Tibial nerve (tissue), 4 donors: ENCODE measurements at regions not wholly inside any gene's neighbourhood (a gene's known extent, or its start where the extent isn't known, plus 50 kb on each side); places are given as distances from the start of the nearest gene placed in this dataset.
"Not testable (repeated sequence)": the region's sequence is repeated elsewhere in the genome, so short reads cannot be mapped to it uniquely, and the experiment has no call there.

Source experiments
- DNase-seq, 2 donors: peaks; one replicate each; pipeline ENCODE4 v3.0.0-alpha.2; 2019; ENCODE audit warnings: low spot score in 2 of 2
- H3K27ac ChIP-seq, 4 donors: fragments of 200-600 bp; sonication (generic) in 3 of 4; one replicate each; pipeline ENCODE4 v1.5.1; 2017 to 2019; ENCODE audit warnings: mild to moderate bottlenecking in 1 of 4
- H3K27me3 ChIP-seq, 2 donors: fragments of 200-600 bp; sonication (generic) in 1 of 2; one replicate each; pipeline versions ENCODE4 v1.5.1 to v1.6.0; 2017 to 2019
- H3K36me3 ChIP-seq, 3 donors: fragments of 200-600 bp; sonication (generic); one replicate each; pipeline ENCODE4 v1.5.1; 2018 to 2019
- H3K4me1 ChIP-seq, 4 donors: fragments of 200-600 bp; sonication (generic) in 3 of 4; one replicate each; pipeline ENCODE4 v1.5.1; 2017 to 2019
- H3K4me3 ChIP-seq, 4 donors: fragments of 200-600 bp; sonication (generic) in 3 of 4; one replicate each; pipeline ENCODE4 v1.5.1; 2017 to 2019; ENCODE audit warnings: mild to moderate bottlenecking in 1 of 4, moderate library complexity in 1 of 4
- H3K9me3 ChIP-seq, 4 donors: fragments of 200-600 bp; sonication (generic) in 3 of 4; one replicate each; pipeline ENCODE4 v1.5.1; 2017 to 2019
- EP300 ChIP-seq, 2 donors: sonication (generic); formaldehyde crosslinking; IDR thresholded peaks; one replicate each; pipeline ENCODE4 v1.6.1; 2017; ENCODE audit warnings: antibody characterized with exemption in 2 of 2, mild to moderate bottlenecking in 1 of 2
- POLR2A ChIP-seq, 2 donors: fragments of 450-650 bp; IDR thresholded peaks; one replicate each; pipeline ENCODE4 v1.6.1; 2017; ENCODE audit warnings: antibody characterized with exemption in 2 of 2, mild to moderate bottlenecking in 2 of 2, moderate library complexity in 2 of 2
- WGBS, 2 donors: methylation state at CpG; one replicate each; pipeline ENCODE4 v1.1.5; 2018; 5-methylcytosine and 5-hydroxymethylcytosine counted together
- TF ChIP-seq, protein P1 (sequence below), 5 experiments: fragments of 200-600 bp in 3 of 5; fragments of 450-650 bp in 2 of 5; sonication (generic) in 3 of 5; IDR thresholded peaks; one replicate each; pipeline ENCODE4 v1.5.1; 2016 to 2019; ENCODE audit warnings: antibody characterized with exemption in 5 of 5, mild to moderate bottlenecking in 3 of 5, moderate library complexity in 2 of 5

GRCh38 chr12:13339091-13339490, 142.6 kb downstream of the EMP1 start:
- TF ChIP-seq, protein P1, sequence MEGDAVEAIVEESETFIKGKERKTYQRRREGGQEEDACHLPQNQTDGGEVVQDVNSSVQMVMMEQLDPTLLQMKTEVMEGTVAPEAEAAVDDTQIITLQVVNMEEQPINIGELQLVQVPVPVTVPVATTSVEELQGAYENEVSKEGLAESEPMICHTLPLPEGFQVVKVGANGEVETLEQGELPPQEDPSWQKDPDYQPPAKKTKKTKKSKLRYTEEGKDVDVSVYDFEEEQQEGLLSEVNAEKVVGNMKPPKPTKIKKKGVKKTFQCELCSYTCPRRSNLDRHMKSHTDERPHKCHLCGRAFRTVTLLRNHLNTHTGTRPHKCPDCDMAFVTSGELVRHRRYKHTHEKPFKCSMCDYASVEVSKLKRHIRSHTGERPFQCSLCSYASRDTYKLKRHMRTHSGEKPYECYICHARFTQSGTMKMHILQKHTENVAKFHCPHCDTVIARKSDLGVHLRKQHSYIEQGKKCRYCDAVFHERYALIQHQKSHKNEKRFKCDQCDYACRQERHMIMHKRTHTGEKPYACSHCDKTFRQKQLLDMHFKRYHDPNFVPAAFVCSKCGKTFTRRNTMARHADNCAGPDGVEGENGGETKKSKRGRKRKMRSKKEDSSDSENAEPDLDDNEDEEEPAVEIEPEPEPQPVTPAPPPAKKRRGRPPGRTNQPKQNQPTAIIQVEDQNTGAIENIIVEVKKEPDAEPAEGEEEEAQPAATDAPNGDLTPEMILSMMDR (IDR thresholded peaks at IDR 0.05) = no peak
- TF ChIP-seq POLR2A (IDR thresholded peaks at IDR 0.05) (no peak), EP300 (IDR thresholded peaks at IDR 0.05) (no peak)
- Histone ChIP-seq H3K36me3 (no peaks in the 10 kb centered on the region), H3K4me1 (no peaks in the 10 kb centered on the region), H3K4me3 (no peak overlapping the region), H3K9me3 (no peaks in the 10 kb centered on the region), H3K27me3 (no peaks in the 10 kb centered on the region), H3K27ac (no peak overlapping the region)
- WGBS, 2 donors = 93 to 94% methylated on average over 4 of the region's 4 CpGs
- DNase-seq = no peak

- 76 to 79% methylated on average over 6 of the region's 6 CpGs for WGBS, 2 donors
- Histone ChIP-seq H3K27ac (no peak overlapping the region), H3K4me1 (no peaks in the 10 kb centered on the region), H3K27me3 (no peaks in the 10 kb centered on the region), H3K4me3 (no peak overlapping the region), H3K9me3 (no peaks in the 10 kb centered on the region), H3K36me3 (no peaks in the 10 kb centered on the region)
- DNase-seq = no peak
- TF ChIP-seq EP300 (IDR thresholded peaks at IDR 0.05) (no peak), POLR2A (IDR thresholded peaks at IDR 0.05) (no peak)
- TF ChIP-seq, protein P1 (IDR thresholded peaks at IDR 0.05) = no peak
Observed at GRCh38 chr12:13337791-13338190, 141.3 kb downstream of the EMP1 start.

- Histone ChIP-seq H3K4me3 (no peak overlapping the region), H3K9me3 (peaks cover 0 to 5% (median 0%) of the 10 kb centered on the region in 4 donors), H3K36me3 (no peaks in the 10 kb centered on the region), H3K4me1 (no peaks in the 10 kb centered on the region), H3K27ac (no peak overlapping the region), H3K27me3 (no peaks in the 10 kb centered on the region)
- WGBS, 2 donors = 70% methylated on average over 4 of the region's 4 CpGs
- DNase-seq = no peak
- TF ChIP-seq, protein P1 (IDR thresholded peaks at IDR 0.05) = no peak
- no peak for TF ChIP-seq POLR2A (IDR thresholded peaks at IDR 0.05)
- TF ChIP-seq EP300 (IDR thresholded peaks at IDR 0.05) = no peak
Observed at GRCh38 chr12:13336216-13336615, 139.7 kb downstream of the EMP1 start.

- H3K36me3 ChIP-seq = no peaks in the 10 kb centered on the region
- no peaks in the 10 kb centered on the region for H3K27me3 ChIP-seq
- 62 to 65% methylated on average over 3 of the region's 3 CpGs for WGBS, 2 donors
- no peak for DNase-seq
- peaks cover 0 to 5% (median 0%) of the 10 kb centered on the region in 4 donors for H3K9me3 ChIP-seq
- no peak for TF ChIP-seq POLR2A (IDR thresholded peaks at IDR 0.05)
- TF ChIP-seq, protein P1 (IDR thresholded peaks at IDR 0.05) = no peak
- no peak for TF ChIP-seq EP300 (IDR thresholded peaks at IDR 0.05)
- no peak overlapping the region for H3K4me3 ChIP-seq
- H3K4me1 ChIP-seq = no peaks in the 10 kb centered on the region
- H3K27ac ChIP-seq = no peak overlapping the region
Observed at GRCh38 chr12:13328535-13328934, 132.0 kb downstream of the EMP1 start.

DNA sequence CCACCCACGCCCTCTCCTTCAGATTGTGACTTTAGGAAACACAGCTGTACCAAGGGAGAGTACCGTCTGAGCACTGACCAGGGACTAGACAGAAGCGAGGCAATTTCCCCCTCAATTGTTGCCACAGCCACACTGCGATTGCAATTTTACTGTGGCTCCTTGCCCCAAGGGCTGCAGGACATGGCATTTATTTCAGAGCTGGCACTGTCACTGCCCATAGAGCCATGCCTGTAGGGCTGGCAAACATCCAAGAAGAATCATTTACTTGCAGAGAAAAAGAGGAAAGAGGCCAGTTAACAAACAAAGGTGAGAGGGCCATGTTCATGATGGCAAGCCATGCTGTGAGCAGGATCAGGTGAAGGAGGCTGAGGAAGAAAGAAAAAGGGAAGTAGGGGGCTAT, 129.6 kb downstream of the EMP1 start:
- H3K4me3 ChIP-seq = no peak overlapping the region
- WGBS, 2 donors = 57 to 63% methylated on average over 4 of the region's 4 CpGs
- H3K27ac ChIP-seq = no peak overlapping the region
- no peaks in the 10 kb centered on the region for H3K27me3 ChIP-seq
- H3K36me3 ChIP-seq = no peaks in the 10 kb centered on the region
- DNase-seq = no peak
- no peaks in the 10 kb centered on the region for H3K9me3 ChIP-seq
- no peak for TF ChIP-seq POLR2A (IDR thresholded peaks at IDR 0.05)
- no peaks in the 10 kb centered on the region for H3K4me1 ChIP-seq

GRCh38 chr12:13325037-13325436, 128.5 kb downstream of the EMP1 start:
- not testable (repeated sequence) for DNase-seq, H3K27ac ChIP-seq, H3K36me3 ChIP-seq, H3K9me3 ChIP-seq, H3K4me3 ChIP-seq, H3K4me1 ChIP-seq, H3K27me3 ChIP-seq
- 95% methylated on average over 3 of the region's 3 CpGs for WGBS, 2 donors
